B cell (primary cell): ENCODE measurements at regions not wholly inside any gene's neighbourhood (a gene's known extent, or its start where the extent isn't known, plus 50 kb on each side); places are given as distances from the start of the nearest gene placed in this dataset.

ENCODE experiments used
- ATAC-seq: fragments of 200-7000 bp; cut with Tn5 transposase; one replicate; pipeline ENCODE4 v1.10.0; 2021; ENCODE audit warnings: low read depth, mild to moderate bottlenecking, moderate number of reproducible peaks, moderate library complexity
- CTCF ChIA-PET: fragments of 350-600 bp; sonication (Branson Sonifier 250); formaldehyde crosslinking; loops from one replicate; lab custom pipeline; 2021; ENCODE audit warnings: antibody characterized with exemption, inconsistent platforms; lab: Charles Lee
- POLR2A ChIA-PET: fragments of 350-600 bp; sonication (Branson Sonifier 250); formaldehyde crosslinking; loops from one replicate; lab custom pipeline; 2021; ENCODE audit warnings: antibody characterized with exemption; lab: Charles Lee
- DNase-seq: peaks from one replicate; pipeline ENCODE4 v3.0.0; 2013
- H2AFZ ChIP-seq: 2 replicates; pipeline ENCODE4 v1.6.1; 2012; ENCODE audit warnings: mild to moderate bottlenecking, low read depth, low read length; ENCODE audit not compliant: insufficient read depth, poor library complexity, severe bottlenecking
- H3K27ac ChIP-seq, 2 donors: 1 replicate in 1 of 2; 2 replicates in 1 of 2; pipeline ENCODE4 v1.5.1; 2012 to 2013; ENCODE audit warnings: low read length in 2 of 2, mild to moderate bottlenecking in 2 of 2, moderate library complexity in 1 of 2
- H3K27me3 ChIP-seq, 4 experiments: fragments of 200-600 bp in 1 of 4; sonication (generic) in 1 of 4; replicated peaks in 1 of 4; 1 replicate in 2 of 4; 2 replicates in 2 of 4; pipeline versions ENCODE4 v1.6.1 to v1.7.0; 2013 to 2016; ENCODE audit warnings: low read length in 3 of 4, mild to moderate bottlenecking in 2 of 4, mixed read lengths in 1 of 4, moderate library complexity in 1 of 4; ENCODE audit not compliant: insufficient read depth in 4 of 4, control insufficient read depth in 3 of 4; ENCODE audit errors: control extremely low read depth in 1 of 4
- H3K36me3 ChIP-seq, 2 experiments: replicated peaks in 1 of 2; 1 replicate in 1 of 2; 2 replicates in 1 of 2; pipeline versions ENCODE4 v1.6.1 to v1.7.1; 2013; ENCODE audit warnings: low read length in 1 of 2; ENCODE audit not compliant: insufficient read depth in 2 of 2, control insufficient read depth in 1 of 2; ENCODE audit errors: control extremely low read depth in 1 of 2, extremely low read depth in 1 of 2
- H3K4me1 ChIP-seq, 2 donors: fragments of 200-600 bp in 1 of 2; sonication (generic) in 1 of 2; 1 replicate in 1 of 2; 2 replicates in 1 of 2; pipeline versions ENCODE4 v1.5.1 to v1.6.1; 2013 to 2017; ENCODE audit warnings: low read length in 2 of 2; ENCODE audit not compliant: control insufficient read depth in 2 of 2, insufficient read depth in 2 of 2
- H3K4me2 ChIP-seq: replicated peaks from 2 replicates; pipeline ENCODE3; 2012; ENCODE audit warnings: mild to moderate bottlenecking, low read depth, low read length; ENCODE audit not compliant: poor library complexity, severe bottlenecking
- H3K4me3 ChIP-seq, 5 experiments: fragments of 200-600 bp in 1 of 5; sonication (generic) in 1 of 5; 1 replicate in 3 of 5; 2 replicates in 2 of 5; pipeline versions ENCODE4 v1.5.1 to v1.7.0; 2011 to 2016; ENCODE audit warnings: low read length in 4 of 5, mild to moderate bottlenecking in 4 of 5, low read depth in 2 of 5, control low read depth in 1 of 5, moderate library complexity in 1 of 5; ENCODE audit not compliant: insufficient read depth in 1 of 5; ENCODE audit errors: control extremely low read depth in 1 of 5, extremely low read depth in 1 of 5
- H3K79me2 ChIP-seq: fragments of 200-600 bp; sonication (generic); one replicate; pipeline ENCODE4 v1.6.0; 2016; ENCODE audit warnings: low read length; ENCODE audit not compliant: control insufficient read depth, insufficient read depth
- H3K9ac ChIP-seq: fragments of 200-600 bp; sonication (generic); 2 replicates; pipeline ENCODE4 v1.6.1; 2017; ENCODE audit warnings: mild to moderate bottlenecking, low read length, moderate library complexity
- H3K9me3 ChIP-seq, 3 donors: one replicate each; pipeline versions ENCODE4 v1.6.1 to v1.7.1; 2013; ENCODE audit warnings: low read length in 2 of 3; ENCODE audit not compliant: control insufficient read depth in 2 of 3, insufficient read depth in 1 of 3; ENCODE audit errors: control extremely low read depth in 1 of 3
- H4K20me1 ChIP-seq: 2 replicates; pipeline ENCODE4 v1.6.0; 2012; ENCODE audit warnings: mild to moderate bottlenecking, low read length; ENCODE audit not compliant: insufficient read depth, control insufficient read depth, poor library complexity, severe bottlenecking
- H3K27ac Mint-ChIP-seq: one replicate; pipeline ENCODE4 v1.8.0; 2021; ENCODE audit warnings: mixed read lengths
- H3K27me3 Mint-ChIP-seq: one replicate; pipeline ENCODE4 v1.8.0; 2021; ENCODE audit warnings: mixed read lengths
- H3K4me1 Mint-ChIP-seq: one replicate; pipeline ENCODE4 v1.8.0; 2021; ENCODE audit warnings: mixed read lengths
- H3K4me3 Mint-ChIP-seq: one replicate; pipeline ENCODE4 v1.8.0; 2021; ENCODE audit warnings: mixed read lengths
- H3K9me3 Mint-ChIP-seq: one replicate; pipeline ENCODE4 v1.8.0; 2022; ENCODE audit warnings: mixed read lengths; ENCODE audit not compliant: insufficient read depth
- EZH2 ChIP-seq: IDR thresholded peaks from 2 replicates; pipeline ENCODE4 v1.6.1; 2012; ENCODE audit warnings: borderline replicate concordance, low read depth, mild to moderate bottlenecking, moderate library complexity, low read length; ENCODE audit not compliant: insufficient read depth, poor library complexity, severe bottlenecking
- WGBS: methylation state at CpG from one replicate; pipeline ENCODE4 v1.1.5; 2013; ENCODE audit warnings: missing lambda C conversion rate; ENCODE audit not compliant: insufficient coverage; 5-methylcytosine and 5-hydroxymethylcytosine counted together
- intact Hi-C: fragments of 100-400 bp; cut with micrococcal nuclease; formaldehyde crosslinking; loops from one replicate; pipeline ENCODE4 v1.10.0; 2022
- TF ChIP-seq, protein P1 (sequence below): fragments of 200-600 bp; IDR thresholded peaks from one replicate; pipeline ENCODE4 v1.8.0; 2022; ENCODE audit warnings: antibody characterized with exemption, mild to moderate bottlenecking

DNA sequence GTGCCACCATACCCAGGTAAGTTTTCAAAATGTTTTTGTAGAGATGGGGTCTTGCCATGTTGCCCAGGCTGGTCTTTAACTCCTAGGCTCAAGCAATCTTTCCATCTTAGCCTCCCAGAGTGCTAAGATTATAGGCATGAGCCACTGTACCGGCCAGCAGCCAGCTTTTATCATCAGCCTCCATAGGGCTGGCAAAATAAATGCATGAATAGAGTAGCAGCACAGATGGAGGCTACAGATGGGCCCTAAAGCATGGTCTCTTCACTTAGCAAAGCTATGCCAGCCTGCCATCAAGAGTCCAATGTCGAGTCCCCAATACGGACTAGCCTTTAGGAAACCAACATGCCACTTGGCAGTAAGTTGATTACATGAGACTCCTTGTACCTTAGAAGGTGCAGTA lies 63.8 kb downstream of the CNTN3 start:
- CTCF ChIA-PET, result no interaction called here
- H3K27me3 ChIP-seq, result no peaks in the 10 kb centered on the region
- intact Hi-C loops, result no loop called here
- no peaks in the 10 kb centered on the region for H3K4me1 ChIP-seq
- no peak overlapping the region for H2AFZ ChIP-seq
- no peak overlapping the region for H3K4me3 Mint-ChIP-seq
- POLR2A ChIA-PET, result no interaction called here
- 92% methylated on average over 2 of the region's 3 CpGs for WGBS
- no peaks in the 10 kb centered on the region for H3K27me3 Mint-ChIP-seq
- H3K4me2 ChIP-seq, result no peak overlapping the region
- no peak for DNase-seq
- H4K20me1 ChIP-seq, result no peaks in the 10 kb centered on the region
- H3K9ac ChIP-seq, result no peak overlapping the region
- H3K36me3 ChIP-seq, result no peaks in the 10 kb centered on the region
- peaks cover 3% of the 10 kb centered on the region for H3K9me3 Mint-ChIP-seq
- H3K9me3 ChIP-seq, result peaks cover 0 to 7% (median 1%) of the 10 kb centered on the region in 3 donors
- no peak for ATAC-seq
- H3K27ac ChIP-seq, result no peak overlapping the region
- H3K4me3 ChIP-seq, result no peak overlapping the region
- no peak overlapping the region for H3K27ac Mint-ChIP-seq
- H3K79me2 ChIP-seq, result no peaks in the 10 kb centered on the region
- no peaks in the 10 kb centered on the region for H3K4me1 Mint-ChIP-seq
- no peak for TF ChIP-seq EZH2
- TF ChIP-seq, protein P1, sequence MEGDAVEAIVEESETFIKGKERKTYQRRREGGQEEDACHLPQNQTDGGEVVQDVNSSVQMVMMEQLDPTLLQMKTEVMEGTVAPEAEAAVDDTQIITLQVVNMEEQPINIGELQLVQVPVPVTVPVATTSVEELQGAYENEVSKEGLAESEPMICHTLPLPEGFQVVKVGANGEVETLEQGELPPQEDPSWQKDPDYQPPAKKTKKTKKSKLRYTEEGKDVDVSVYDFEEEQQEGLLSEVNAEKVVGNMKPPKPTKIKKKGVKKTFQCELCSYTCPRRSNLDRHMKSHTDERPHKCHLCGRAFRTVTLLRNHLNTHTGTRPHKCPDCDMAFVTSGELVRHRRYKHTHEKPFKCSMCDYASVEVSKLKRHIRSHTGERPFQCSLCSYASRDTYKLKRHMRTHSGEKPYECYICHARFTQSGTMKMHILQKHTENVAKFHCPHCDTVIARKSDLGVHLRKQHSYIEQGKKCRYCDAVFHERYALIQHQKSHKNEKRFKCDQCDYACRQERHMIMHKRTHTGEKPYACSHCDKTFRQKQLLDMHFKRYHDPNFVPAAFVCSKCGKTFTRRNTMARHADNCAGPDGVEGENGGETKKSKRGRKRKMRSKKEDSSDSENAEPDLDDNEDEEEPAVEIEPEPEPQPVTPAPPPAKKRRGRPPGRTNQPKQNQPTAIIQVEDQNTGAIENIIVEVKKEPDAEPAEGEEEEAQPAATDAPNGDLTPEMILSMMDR, result no peak

DNA sequence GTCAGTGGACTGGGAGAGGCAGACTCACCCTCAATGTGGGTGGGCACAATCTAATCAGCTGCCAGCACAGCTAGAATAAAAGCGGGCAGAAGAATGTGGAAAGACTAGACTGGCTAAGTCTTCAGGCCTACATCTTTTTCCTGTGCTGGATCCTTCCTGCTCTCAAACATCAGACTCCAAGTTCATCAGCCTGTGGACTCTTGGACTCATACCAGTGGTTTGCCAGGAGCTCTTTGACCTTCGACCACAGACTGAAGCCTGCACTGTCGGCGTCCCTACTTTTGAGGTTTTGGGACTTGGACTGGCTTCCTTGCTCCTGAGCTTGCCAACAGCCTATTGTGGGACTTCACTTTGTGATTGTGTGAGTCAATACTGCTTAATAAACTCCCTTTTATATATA lies 68.0 kb downstream of the CNTN3 start:
- TF ChIP-seq, protein P1, result no peak
- no peak for TF ChIP-seq EZH2
- H3K4me1 ChIP-seq, result no peaks in the 10 kb centered on the region
- H4K20me1 ChIP-seq, result no peaks in the 10 kb centered on the region
- Mint-ChIP-seq H3K4me3 (no peak overlapping the region), H3K27me3 (no peaks in the 10 kb centered on the region), H3K27ac (no peak overlapping the region), H3K9me3 (no peaks in the 10 kb centered on the region), H3K4me1 (no peaks in the 10 kb centered on the region)
- DNase-seq (no peak), ATAC-seq (no peak)
- H3K27me3 ChIP-seq, result no peaks in the 10 kb centered on the region
- no peak overlapping the region for H3K9ac ChIP-seq
- 75% methylated on average over 4 of the region's 4 CpGs for WGBS
- no peak overlapping the region for H2AFZ ChIP-seq
- ChIA-PET POLR2A (no interaction called here), CTCF (no interaction called here)
- no peak overlapping the region for H3K4me3 ChIP-seq
- H3K27ac ChIP-seq, result no peak overlapping the region
- H3K9me3 ChIP-seq, result peaks cover 0 to 7% (median 1%) of the 10 kb centered on the region in 3 donors
- no peaks in the 10 kb centered on the region for H3K36me3 ChIP-seq
- no peaks in the 10 kb centered on the region for H3K79me2 ChIP-seq
- no peak overlapping the region for H3K4me2 ChIP-seq
- intact Hi-C loops, result no loop called here
